Esophagus squamous epithelium (tissue), 5 donors: ENCODE measurements at regions not wholly inside any gene's neighbourhood (a gene's known extent, or its start where the extent isn't known, plus 50 kb on each side); places are given as distances from the start of the nearest gene placed in this dataset.

Source experiments
- DNase-seq: peaks from one replicate; lab custom pipeline; 2025; lab: John Stamatoyannopoulos, UW
- H3K27ac ChIP-seq, 4 donors: fragments of 200-600 bp; sonication (generic); one replicate each; pipeline ENCODE4 v1.5.1; 2016 to 2019; ENCODE audit warnings: mild to moderate bottlenecking in 1 of 4
- H3K27me3 ChIP-seq, 4 donors: fragments of 200-600 bp; sonication (generic); 1 replicate in 3 of 4; 2 replicates in 1 of 4; pipeline versions ENCODE4 v1.5.1 to v1.6.0; 2017 to 2021; ENCODE audit warnings: antibody characterized with exemption in 1 of 4
- H3K36me3 ChIP-seq, 3 donors: fragments of 200-600 bp; sonication (generic); one replicate each; pipeline ENCODE4 v1.5.1; 2016 to 2019
- H3K4me1 ChIP-seq, 3 donors: fragments of 200-600 bp; sonication (generic); one replicate each; pipeline ENCODE4 v1.5.1; 2017 to 2019
- H3K4me3 ChIP-seq, 4 donors: fragments of 200-600 bp; sonication (generic); 1 replicate in 3 of 4; 2 replicates in 1 of 4; pipeline ENCODE4 v1.5.1; 2016 to 2019; ENCODE audit warnings: mild to moderate bottlenecking in 2 of 4, moderate library complexity in 1 of 4
- H3K9me3 ChIP-seq, 3 donors: fragments of 200-600 bp; sonication (generic); one replicate each; pipeline ENCODE4 v1.5.1; 2016 to 2019
- POLR2A ChIP-seq, 4 donors: fragments of 450-650 bp; IDR thresholded peaks; one replicate each; pipeline ENCODE4 v1.6.1; 2017; ENCODE audit warnings: antibody characterized with exemption in 4 of 4, mild to moderate bottlenecking in 4 of 4, moderate library complexity in 3 of 4
- WGBS, 2 donors: methylation state at CpG; one replicate each; pipeline ENCODE4 v1.1.5; 2018; 5-methylcytosine and 5-hydroxymethylcytosine counted together
- intact Hi-C: fragments of 100-400 bp; cut with DNase I; formaldehyde crosslinking; loops from one replicate; pipeline ENCODE4 v1.15.0; 2022
- TF ChIP-seq, protein P1 (sequence below), 6 experiments: fragments of 450-650 bp in 4 of 6; fragments of 200-600 bp in 2 of 6; sonication (generic) in 2 of 6; IDR thresholded peaks; one replicate each; pipeline ENCODE4 v1.5.1; 2016 to 2019; ENCODE audit warnings: antibody characterized with exemption in 6 of 6, mild to moderate bottlenecking in 4 of 6, moderate library complexity in 4 of 6
- donor health status: DM: yes; HTN: yes; CAD: no.

DNA sequence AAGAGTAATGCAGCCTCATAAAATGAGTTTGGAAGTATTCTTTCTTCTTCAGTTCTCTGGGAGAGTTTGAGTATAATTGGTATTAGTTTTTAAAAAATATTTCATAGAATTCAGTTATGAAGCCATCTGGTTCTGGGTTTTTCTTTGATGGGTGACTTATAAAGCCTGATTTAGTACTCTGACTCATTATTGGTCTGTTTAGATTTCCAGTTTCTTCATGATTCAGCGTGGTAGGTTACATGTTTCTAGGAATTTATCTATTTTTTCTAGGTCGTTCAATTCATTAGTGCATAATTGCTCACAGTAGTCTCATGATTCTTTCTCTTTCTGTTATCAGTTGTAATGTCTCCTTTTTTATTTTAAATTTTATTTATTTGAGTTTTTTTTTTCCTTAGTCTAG, 111.2 kb downstream of the CEP44 start:
- no peaks in the 10 kb centered on the region for H3K9me3 ChIP-seq

DNA sequence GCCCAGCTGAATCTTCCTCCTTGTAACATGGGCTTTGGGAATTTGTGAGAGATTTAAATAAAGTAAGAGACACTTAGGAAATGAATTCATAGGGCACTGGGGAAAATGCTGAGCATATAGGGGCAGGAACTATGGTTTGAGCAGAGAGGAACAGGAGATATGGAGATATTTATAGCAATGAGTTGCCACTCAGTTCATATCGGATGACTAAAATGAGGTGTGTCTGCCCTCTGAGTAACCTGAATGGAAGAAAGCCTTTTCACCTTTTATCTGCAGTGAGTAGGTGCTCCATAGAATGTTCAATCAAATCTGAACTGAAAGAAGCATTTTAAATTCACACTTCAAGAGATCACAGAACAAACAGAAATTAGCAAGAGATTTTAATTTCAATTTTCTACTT, 105.7 kb downstream of the CEP44 start:
- H3K27ac ChIP-seq, result peak overlapping the region in 2 of 4 donors; percentile 9 to 57
- H3K9me3 ChIP-seq, result no peaks in the 10 kb centered on the region
- H3K4me1 ChIP-seq, result peaks cover 0 to 20% (median 7%) of the 10 kb centered on the region in 3 donors
- H3K4me3 ChIP-seq, result no peak overlapping the region
- H3K36me3 ChIP-seq, result no peaks in the 10 kb centered on the region
- H3K27me3 ChIP-seq, result no peaks in the 10 kb centered on the region
- DNase-seq, result no peak
- intact Hi-C loops, result no loop called here
- TF ChIP-seq, protein P1, sequence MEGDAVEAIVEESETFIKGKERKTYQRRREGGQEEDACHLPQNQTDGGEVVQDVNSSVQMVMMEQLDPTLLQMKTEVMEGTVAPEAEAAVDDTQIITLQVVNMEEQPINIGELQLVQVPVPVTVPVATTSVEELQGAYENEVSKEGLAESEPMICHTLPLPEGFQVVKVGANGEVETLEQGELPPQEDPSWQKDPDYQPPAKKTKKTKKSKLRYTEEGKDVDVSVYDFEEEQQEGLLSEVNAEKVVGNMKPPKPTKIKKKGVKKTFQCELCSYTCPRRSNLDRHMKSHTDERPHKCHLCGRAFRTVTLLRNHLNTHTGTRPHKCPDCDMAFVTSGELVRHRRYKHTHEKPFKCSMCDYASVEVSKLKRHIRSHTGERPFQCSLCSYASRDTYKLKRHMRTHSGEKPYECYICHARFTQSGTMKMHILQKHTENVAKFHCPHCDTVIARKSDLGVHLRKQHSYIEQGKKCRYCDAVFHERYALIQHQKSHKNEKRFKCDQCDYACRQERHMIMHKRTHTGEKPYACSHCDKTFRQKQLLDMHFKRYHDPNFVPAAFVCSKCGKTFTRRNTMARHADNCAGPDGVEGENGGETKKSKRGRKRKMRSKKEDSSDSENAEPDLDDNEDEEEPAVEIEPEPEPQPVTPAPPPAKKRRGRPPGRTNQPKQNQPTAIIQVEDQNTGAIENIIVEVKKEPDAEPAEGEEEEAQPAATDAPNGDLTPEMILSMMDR (IDR thresholded peaks at IDR 0.05), result no peak
- no peak for TF ChIP-seq POLR2A (IDR thresholded peaks at IDR 0.05)
- WGBS, 2 donors, result 22 to 50% methylated on average over 1 of the region's 1 CpG

More for the DNA sequence above, 111.2 kb downstream of the CEP44 start:
- TF ChIP-seq, protein P1 (IDR thresholded peaks at IDR 0.05), result no peak
- no peak for TF ChIP-seq POLR2A (IDR thresholded peaks at IDR 0.05)
- Histone ChIP-seq H3K27me3 (no peaks in the 10 kb centered on the region), H3K36me3 (no peaks in the 10 kb centered on the region), H3K4me1 (peaks cover 0 to 14% (median 6%) of the 10 kb centered on the region in 3 donors), H3K27ac (no peak overlapping the region), H3K4me3 (no peak overlapping the region)
- intact Hi-C loops, result no loop called here
- WGBS, 2 donors, result 20 to 29% methylated on average over 2 of the region's 2 CpGs
- no peak for DNase-seq

DNA sequence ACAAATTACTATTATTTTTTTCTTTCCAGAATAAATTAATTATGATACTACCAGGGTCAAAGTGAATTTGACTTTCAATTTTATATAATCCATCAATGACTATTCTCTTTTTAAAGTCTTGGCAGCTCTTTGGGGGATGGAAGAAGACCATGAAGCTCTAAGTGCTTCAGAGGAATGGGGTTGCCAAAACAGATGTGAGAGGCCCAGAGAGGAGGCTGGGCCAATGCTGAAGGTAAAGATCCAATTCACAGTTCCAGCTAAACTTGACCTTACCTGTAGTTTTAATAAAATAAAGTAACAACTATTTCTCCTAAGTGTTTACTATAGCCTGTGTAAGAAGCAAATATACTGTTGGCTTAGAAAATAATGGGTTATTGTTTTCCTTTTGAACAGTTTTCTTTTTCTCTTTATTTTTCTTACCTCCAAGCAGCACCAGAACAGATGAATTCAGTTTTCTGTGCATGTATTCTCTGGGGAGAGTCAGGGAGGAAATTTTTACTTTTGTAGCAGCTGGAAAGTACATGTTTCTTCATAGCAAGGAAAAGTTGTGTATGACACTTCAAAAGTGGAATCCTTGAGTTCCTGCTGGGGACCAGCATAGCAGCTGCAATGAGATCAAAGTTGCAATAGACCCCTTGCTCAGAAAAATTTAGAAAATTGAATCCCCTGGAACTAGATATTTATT, 104.9 kb downstream of the CEP44 start:
- H3K27me3 ChIP-seq, result no peaks in the 10 kb centered on the region
- no peaks in the 10 kb centered on the region for H3K36me3 ChIP-seq
- H3K9me3 ChIP-seq, result no peaks in the 10 kb centered on the region
- no peak overlapping the region for H3K4me3 ChIP-seq
- intact Hi-C loops, result no loop called here
- no peak for TF ChIP-seq POLR2A (IDR thresholded peaks at IDR 0.05)
- TF ChIP-seq, protein P1 (IDR thresholded peaks at IDR 0.05), result no peak
- peaks cover 0 to 20% (median 7%) of the 10 kb centered on the region in 3 donors for H3K4me1 ChIP-seq
- no peak for DNase-seq
- H3K27ac ChIP-seq, result no peak overlapping the region

DNA sequence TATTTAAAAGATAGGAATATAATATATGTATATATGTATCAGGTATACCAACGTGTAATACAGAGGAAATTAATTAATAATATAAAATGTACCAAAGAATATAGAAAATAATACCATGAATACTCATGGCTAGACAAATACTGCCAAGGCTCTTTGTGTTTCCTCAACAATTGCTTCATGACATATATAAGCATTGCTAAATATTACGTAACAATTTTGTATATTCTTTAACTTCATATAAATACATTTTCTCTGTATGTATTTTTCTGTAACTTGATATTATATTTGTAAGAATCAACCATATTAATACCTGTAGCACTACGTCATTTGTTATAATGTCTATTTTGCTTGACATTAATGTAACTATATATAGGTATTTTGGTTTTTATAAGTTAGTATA, 104.0 kb downstream of the CEP44 start:
- no peaks in the 10 kb centered on the region for H3K9me3 ChIP-seq
- DNase-seq, result no peak
- WGBS, 2 donors, result 73% methylated on average over 3 of the region's 3 CpGs
- H3K27me3 ChIP-seq, result no peaks in the 10 kb centered on the region
- H3K36me3 ChIP-seq, result no peaks in the 10 kb centered on the region
- intact Hi-C loops, result no loop called here
- no peak overlapping the region for H3K27ac ChIP-seq
- TF ChIP-seq, protein P1 (IDR thresholded peaks at IDR 0.05), result no peak
- no peak for TF ChIP-seq POLR2A (IDR thresholded peaks at IDR 0.05)
- H3K4me1 ChIP-seq, result peaks cover 0 to 20% (median 7%) of the 10 kb centered on the region in 3 donors
- H3K4me3 ChIP-seq, result no peak overlapping the region

DNA sequence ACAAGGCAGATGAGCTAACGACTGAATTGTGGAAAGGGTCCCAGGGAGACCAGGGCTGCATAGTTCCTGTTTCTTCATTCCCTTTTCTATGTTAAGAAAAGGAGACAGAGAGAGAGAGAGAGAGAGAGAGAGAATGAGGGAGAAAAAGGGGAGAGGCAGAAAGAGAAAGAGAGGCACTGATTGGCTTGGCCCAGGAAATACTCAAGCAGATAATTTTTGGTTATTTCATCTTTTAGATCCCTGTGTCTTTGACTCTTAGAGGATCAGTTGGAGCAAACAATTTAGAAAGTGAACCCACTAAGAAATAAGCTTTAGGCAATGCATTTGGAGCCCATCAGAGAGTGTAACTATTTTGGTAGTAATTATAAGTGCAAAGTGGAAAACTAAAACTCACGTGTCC, 103.4 kb downstream of the CEP44 start:
- intact Hi-C loops, result no loop called here
- H3K9me3 ChIP-seq, result no peaks in the 10 kb centered on the region
- H3K27me3 ChIP-seq, result no peaks in the 10 kb centered on the region
- TF ChIP-seq, protein P1 (IDR thresholded peaks at IDR 0.05), result no peak
- no peak for TF ChIP-seq POLR2A (IDR thresholded peaks at IDR 0.05)
- peaks cover 0 to 20% (median 7%) of the 10 kb centered on the region in 3 donors for H3K4me1 ChIP-seq
- 45% methylated on average over 2 of the region's 2 CpGs for WGBS, 2 donors
- DNase-seq, result no peak
- peak overlapping the region in 2 of 4 donors; percentile 4 to 31 for H3K27ac ChIP-seq
- H3K36me3 ChIP-seq, result no peaks in the 10 kb centered on the region
- no peak overlapping the region for H3K4me3 ChIP-seq
